ENCODE measurements at regions not wholly inside any gene's neighbourhood (a gene's known extent, or its start where the extent isn't known, plus 50 kb on each side); places are given as distances from the start of the nearest gene placed in this dataset.
"Not testable (repeated sequence)": the region's sequence is repeated elsewhere in the genome, so short reads cannot be mapped to it uniquely, and the experiment has no call there.

GRCh38 chr4:119954487-119954886, 112.2 kb downstream of the MAD2L1 start:
- not testable (repeated sequence) for H3K4me1 Mint-ChIP-seq; H3K27ac Mint-ChIP-seq; H3K4me3 Mint-ChIP-seq; H3K27me3 Mint-ChIP-seq; H3K9me3 Mint-ChIP-seq; ATAC-seq (replicated peaks); H3K36me3 Mint-ChIP-seq (ENCODE audit: low read depth)

GRCh38 chr4:119946359-119946758, 120.3 kb downstream of the MAD2L1 start:
- Mint-ChIP-seq H3K9me3 (no peaks in the 10 kb centered on the region), H3K27me3 (peaks cover 3% of the 10 kb centered on the region), H3K36me3 (ENCODE audit: low read depth) (no peaks in the 10 kb centered on the region), H3K27ac (no peak overlapping the region), H3K4me1 (no peaks in the 10 kb centered on the region), H3K4me3 (no peak overlapping the region)
- ATAC-seq (replicated peaks): no peak

- Mint-ChIP-seq H3K9me3 (no peaks in the 10 kb centered on the region), H3K27me3 (peaks cover 10% of the 10 kb centered on the region), H3K27ac (no peak overlapping the region), H3K36me3 (ENCODE audit: low read depth) (no peaks in the 10 kb centered on the region), H3K4me3 (no peak overlapping the region), H3K4me1 (no peaks in the 10 kb centered on the region)
- ATAC-seq (replicated peaks): no peak
Measured at GRCh38 chr4:119942806-119943205, 123.8 kb downstream of the MAD2L1 start.

- ATAC-seq (replicated peaks): no peak
- H3K27ac Mint-ChIP-seq: no peak overlapping the region
- H3K36me3 Mint-ChIP-seq (ENCODE audit: low read depth): no peaks in the 10 kb centered on the region
- no peaks in the 10 kb centered on the region for H3K4me1 Mint-ChIP-seq
- no peak overlapping the region for H3K4me3 Mint-ChIP-seq
- no peaks in the 10 kb centered on the region for H3K9me3 Mint-ChIP-seq
- peaks cover 11% of the 10 kb centered on the region for H3K27me3 Mint-ChIP-seq
Measured at GRCh38 chr4:119940557-119940956, 126.1 kb downstream of the MAD2L1 start.

- H3K4me1 Mint-ChIP-seq: no peaks in the 10 kb centered on the region
- peaks cover 11% of the 10 kb centered on the region for H3K27me3 Mint-ChIP-seq
- H3K27ac Mint-ChIP-seq: no peak overlapping the region
- H3K9me3 Mint-ChIP-seq: no peaks in the 10 kb centered on the region
- no peaks in the 10 kb centered on the region for H3K36me3 Mint-ChIP-seq (ENCODE audit: low read depth)
- no peak overlapping the region for H3K4me3 Mint-ChIP-seq
- ATAC-seq (replicated peaks): no peak
Measured at GRCh38 chr4:119939071-119939995, 127.3 kb downstream of the MAD2L1 start.

GRCh38 chr4:119937746-119938145, 128.9 kb downstream of the MAD2L1 start:
- no peak overlapping the region for H3K27ac Mint-ChIP-seq
- no peak for ATAC-seq (replicated peaks)
- no peaks in the 10 kb centered on the region for H3K36me3 Mint-ChIP-seq (ENCODE audit: low read depth)
- H3K27me3 Mint-ChIP-seq: peaks cover 11% of the 10 kb centered on the region
- H3K9me3 Mint-ChIP-seq: no peaks in the 10 kb centered on the region
- no peaks in the 10 kb centered on the region for H3K4me1 Mint-ChIP-seq
- no peak overlapping the region for H3K4me3 Mint-ChIP-seq

- H3K4me1 Mint-ChIP-seq: no peaks in the 10 kb centered on the region
- no peaks in the 10 kb centered on the region for H3K9me3 Mint-ChIP-seq
- peaks cover 8% of the 10 kb centered on the region for H3K27me3 Mint-ChIP-seq
- no peak overlapping the region for H3K4me3 Mint-ChIP-seq
- no peak overlapping the region for H3K27ac Mint-ChIP-seq
- H3K36me3 Mint-ChIP-seq (ENCODE audit: low read depth): no peaks in the 10 kb centered on the region
- ATAC-seq (replicated peaks): no peak
Measured at GRCh38 chr4:119933606-119934005, 133.0 kb downstream of the MAD2L1 start.

- Mint-ChIP-seq H3K36me3 (ENCODE audit: low read depth) (no peaks in the 10 kb centered on the region), H3K9me3 (no peaks in the 10 kb centered on the region), H3K4me1 (no peaks in the 10 kb centered on the region), H3K27ac (no peak overlapping the region), H3K4me3 (no peak overlapping the region), H3K27me3 (no peaks in the 10 kb centered on the region)
- no peak for ATAC-seq (replicated peaks)
Measured at GRCh38 chr4:119932277-119932676, 134.4 kb downstream of the MAD2L1 start.

- no peaks in the 10 kb centered on the region for H3K4me1 Mint-ChIP-seq
- H3K27ac Mint-ChIP-seq: no peak overlapping the region
- H3K9me3 Mint-ChIP-seq: no peaks in the 10 kb centered on the region
- no peaks in the 10 kb centered on the region for H3K36me3 Mint-ChIP-seq (ENCODE audit: low read depth)
- H3K4me3 Mint-ChIP-seq: no peak overlapping the region
- no peak for ATAC-seq (replicated peaks)
- H3K27me3 Mint-ChIP-seq: no peaks in the 10 kb centered on the region
Measured at GRCh38 chr4:119930546-119930945, 136.1 kb downstream of the MAD2L1 start.

- no peak overlapping the region for H3K4me3 Mint-ChIP-seq
- no peak for ATAC-seq (replicated peaks)
- H3K9me3 Mint-ChIP-seq: no peaks in the 10 kb centered on the region
- H3K27ac Mint-ChIP-seq: no peak overlapping the region
- no peaks in the 10 kb centered on the region for H3K4me1 Mint-ChIP-seq
- no peaks in the 10 kb centered on the region for H3K36me3 Mint-ChIP-seq (ENCODE audit: low read depth)
- H3K27me3 Mint-ChIP-seq: no peaks in the 10 kb centered on the region
Measured at GRCh38 chr4:119921830-119922229, 144.8 kb downstream of the MAD2L1 start.

GRCh38 chr4:119906277-119906676, 160.4 kb downstream of the MAD2L1 start:
- ATAC-seq (replicated peaks): no peak
- no peak overlapping the region for H3K4me3 Mint-ChIP-seq
- peaks cover 5% of the 10 kb centered on the region for H3K9me3 Mint-ChIP-seq
- H3K27me3 Mint-ChIP-seq: no peaks in the 10 kb centered on the region
- no peak overlapping the region for H3K27ac Mint-ChIP-seq
- H3K4me1 Mint-ChIP-seq: no peaks in the 10 kb centered on the region
- no peaks in the 10 kb centered on the region for H3K36me3 Mint-ChIP-seq (ENCODE audit: low read depth)

- ATAC-seq (replicated peaks): no peak
- Mint-ChIP-seq H3K36me3 (ENCODE audit: low read depth) (no peaks in the 10 kb centered on the region), H3K4me1 (no peaks in the 10 kb centered on the region), H3K27ac (no peak overlapping the region), H3K4me3 (no peak overlapping the region), H3K27me3 (no peaks in the 10 kb centered on the region), H3K9me3 (no peaks in the 10 kb centered on the region)
Measured at GRCh38 chr4:119898211-119898610, 168.4 kb downstream of the MAD2L1 start.

- no peak overlapping the region for H3K27ac Mint-ChIP-seq
- H3K36me3 Mint-ChIP-seq (ENCODE audit: low read depth): no peaks in the 10 kb centered on the region
- H3K9me3 Mint-ChIP-seq: no peaks in the 10 kb centered on the region
- H3K27me3 Mint-ChIP-seq: no peaks in the 10 kb centered on the region
- no peak overlapping the region for H3K4me3 Mint-ChIP-seq
- no peaks in the 10 kb centered on the region for H3K4me1 Mint-ChIP-seq
- ATAC-seq (replicated peaks): no peak
Measured at GRCh38 chr4:119897260-119897659, 169.4 kb downstream of the MAD2L1 start.

GRCh38 chr4:119894650-119895208, 171.9 kb downstream of the MAD2L1 start:
- H3K4me1 Mint-ChIP-seq: no peaks in the 10 kb centered on the region
- H3K36me3 Mint-ChIP-seq (ENCODE audit: low read depth): no peaks in the 10 kb centered on the region
- no peak overlapping the region for H3K4me3 Mint-ChIP-seq
- H3K27ac Mint-ChIP-seq: no peak overlapping the region
- no peaks in the 10 kb centered on the region for H3K27me3 Mint-ChIP-seq
- ATAC-seq (replicated peaks): no peak
- no peaks in the 10 kb centered on the region for H3K9me3 Mint-ChIP-seq

GRCh38 chr4:119873794-119874325, 192.8 kb downstream of the MAD2L1 start:
- no peak for ATAC-seq (replicated peaks)
- H3K4me3 Mint-ChIP-seq: no peak overlapping the region
- no peaks in the 10 kb centered on the region for H3K9me3 Mint-ChIP-seq
- H3K27me3 Mint-ChIP-seq: no peaks in the 10 kb centered on the region
- H3K27ac Mint-ChIP-seq: no peak overlapping the region
- no peaks in the 10 kb centered on the region for H3K36me3 Mint-ChIP-seq (ENCODE audit: low read depth)
- H3K4me1 Mint-ChIP-seq: no peaks in the 10 kb centered on the region
